Memory B cell (primary cell): ENCODE measurements at regions not wholly inside any gene's neighbourhood (a gene's known extent, or its start where the extent isn't known, plus 50 kb on each side); places are given as distances from the start of the nearest gene placed in this dataset.

ENCODE experiments used
- ATAC-seq: fragments of 150-1000 bp; cut with Tn5 transposase; 2 replicates; pipeline ENCODE4 v1.10.0; 2021; ENCODE audit warnings: low read depth, mild to moderate bottlenecking, moderate library complexity
- DNase-seq, 2 donors: peaks; one replicate each; pipeline ENCODE4 v3.0.0; 2022; ENCODE audit warnings: low spot score in 2 of 2
- H3K27ac Mint-ChIP-seq: one replicate; pipeline ENCODE4 v1.8.0; 2022; ENCODE audit warnings: mild to moderate bottlenecking, moderate library complexity, mixed read lengths
- H3K27me3 Mint-ChIP-seq: one replicate; pipeline ENCODE4 v1.8.0; 2022; ENCODE audit warnings: mixed read lengths
- H3K36me3 Mint-ChIP-seq: one replicate; pipeline ENCODE4 v1.8.0; 2022; ENCODE audit warnings: mild to moderate bottlenecking, mixed read lengths
- H3K4me1 Mint-ChIP-seq: one replicate; pipeline ENCODE4 v1.8.0; 2022; ENCODE audit warnings: mixed read lengths
- H3K4me3 Mint-ChIP-seq: one replicate; pipeline ENCODE4 v1.8.0; 2022; ENCODE audit warnings: mild to moderate bottlenecking, moderate library complexity, mixed read lengths
- H3K9me3 Mint-ChIP-seq: one replicate; pipeline ENCODE4 v1.8.0; 2022; ENCODE audit warnings: mixed read lengths

GRCh38 chr2:139296672-139297209, 516.6 kb upstream of the NXPH2 start:
- ATAC-seq, result no peak
- DNase-seq, result no peak
- Mint-ChIP-seq H3K27me3 (no peaks in the 10 kb centered on the region), H3K27ac (no peak overlapping the region), H3K36me3 (no peaks in the 10 kb centered on the region), H3K9me3 (peaks cover 5% of the 10 kb centered on the region), H3K4me1 (no peaks in the 10 kb centered on the region), H3K4me3 (no peak overlapping the region)

- Mint-ChIP-seq H3K4me3 (no peak overlapping the region), H3K27ac (no peak overlapping the region), H3K27me3 (no peaks in the 10 kb centered on the region), H3K36me3 (no peaks in the 10 kb centered on the region), H3K9me3 (peaks cover 3% of the 10 kb centered on the region), H3K4me1 (no peaks in the 10 kb centered on the region)
- DNase-seq, result no peak
- ATAC-seq, result no peak
Observed at GRCh38 chr2:139293992-139294548, 513.9 kb upstream of the NXPH2 start.

- DNase-seq (no peak), ATAC-seq (no peak)
- H3K27ac Mint-ChIP-seq, result no peak overlapping the region
- H3K4me3 Mint-ChIP-seq, result no peak overlapping the region
- H3K4me1 Mint-ChIP-seq, result no peaks in the 10 kb centered on the region
- peaks cover 8% of the 10 kb centered on the region for H3K9me3 Mint-ChIP-seq
- no peaks in the 10 kb centered on the region for H3K27me3 Mint-ChIP-seq
- no peaks in the 10 kb centered on the region for H3K36me3 Mint-ChIP-seq
Observed at GRCh38 chr2:139281124-139281523, 500.9 kb upstream of the NXPH2 start.

- ATAC-seq, result no peak
- Mint-ChIP-seq H3K36me3 (no peaks in the 10 kb centered on the region), H3K4me1 (no peaks in the 10 kb centered on the region), H3K9me3 (peaks cover 2% of the 10 kb centered on the region), H3K4me3 (no peak overlapping the region), H3K27me3 (no peaks in the 10 kb centered on the region), H3K27ac (no peak overlapping the region)
- DNase-seq, result no peak
Observed at GRCh38 chr2:139271879-139272278, 491.7 kb upstream of the NXPH2 start.

GRCh38 chr2:139271149-139271548, 491.0 kb upstream of the NXPH2 start:
- Mint-ChIP-seq H3K27ac (no peak overlapping the region), H3K9me3 (peaks cover 2% of the 10 kb centered on the region), H3K4me1 (no peaks in the 10 kb centered on the region), H3K27me3 (no peaks in the 10 kb centered on the region), H3K4me3 (no peak overlapping the region), H3K36me3 (no peaks in the 10 kb centered on the region)
- DNase-seq (no peak), ATAC-seq (no peak)

- Mint-ChIP-seq H3K27ac (no peak overlapping the region), H3K36me3 (no peaks in the 10 kb centered on the region), H3K4me1 (no peaks in the 10 kb centered on the region), H3K9me3 (peaks cover 6% of the 10 kb centered on the region), H3K4me3 (no peak overlapping the region), H3K27me3 (no peaks in the 10 kb centered on the region)
- no peak for DNase-seq
- no peak for ATAC-seq
Observed at GRCh38 chr2:139260052-139260430, 479.9 kb upstream of the NXPH2 start.

GRCh38 chr2:139259422-139260051, 479.3 kb upstream of the NXPH2 start:
- no peaks in the 10 kb centered on the region for H3K4me1 Mint-ChIP-seq
- ATAC-seq, result no peak
- H3K27me3 Mint-ChIP-seq, result no peaks in the 10 kb centered on the region
- H3K9me3 Mint-ChIP-seq, result peaks cover 6% of the 10 kb centered on the region
- no peak overlapping the region for H3K27ac Mint-ChIP-seq
- H3K4me3 Mint-ChIP-seq, result no peak overlapping the region
- no peaks in the 10 kb centered on the region for H3K36me3 Mint-ChIP-seq
- DNase-seq, result no peak

GRCh38 chr2:139241286-139241685, 461.1 kb upstream of the NXPH2 start:
- no peak for DNase-seq
- H3K9me3 Mint-ChIP-seq, result peaks cover 4% of the 10 kb centered on the region
- no peaks in the 10 kb centered on the region for H3K36me3 Mint-ChIP-seq
- H3K4me1 Mint-ChIP-seq, result no peaks in the 10 kb centered on the region
- ATAC-seq, result no peak
- H3K27ac Mint-ChIP-seq, result no peak overlapping the region
- no peaks in the 10 kb centered on the region for H3K27me3 Mint-ChIP-seq
- no peak overlapping the region for H3K4me3 Mint-ChIP-seq

- no peaks in the 10 kb centered on the region for H3K4me1 Mint-ChIP-seq
Observed at GRCh38 chr2:139237023-139237422, 456.8 kb upstream of the NXPH2 start.

GRCh38 chr2:139230881-139231280, 450.7 kb upstream of the NXPH2 start:
- Mint-ChIP-seq H3K27ac (no peak overlapping the region), H3K36me3 (no peaks in the 10 kb centered on the region), H3K9me3 (peaks cover 4% of the 10 kb centered on the region), H3K4me3 (no peak overlapping the region), H3K4me1 (no peaks in the 10 kb centered on the region), H3K27me3 (no peaks in the 10 kb centered on the region)
- ATAC-seq (no peak), DNase-seq (no peak)

More at GRCh38 chr2:139237023-139237422, 456.8 kb upstream of the NXPH2 start:
- Mint-ChIP-seq H3K27ac (no peak overlapping the region), H3K36me3 (no peaks in the 10 kb centered on the region), H3K27me3 (no peaks in the 10 kb centered on the region), H3K4me3 (no peak overlapping the region), H3K9me3 (peaks cover 5% of the 10 kb centered on the region)
- ATAC-seq (no peak), DNase-seq (no peak)

- no peak for DNase-seq
- H3K27ac Mint-ChIP-seq, result no peak overlapping the region
- H3K9me3 Mint-ChIP-seq, result peaks cover 2% of the 10 kb centered on the region
- no peaks in the 10 kb centered on the region for H3K36me3 Mint-ChIP-seq
- H3K27me3 Mint-ChIP-seq, result no peaks in the 10 kb centered on the region
- H3K4me3 Mint-ChIP-seq, result no peak overlapping the region
- no peaks in the 10 kb centered on the region for H3K4me1 Mint-ChIP-seq
- ATAC-seq, result no peak
Observed at GRCh38 chr2:139228276-139228675, 448.1 kb upstream of the NXPH2 start.

GRCh38 chr2:139225961-139226360, 445.8 kb upstream of the NXPH2 start:
- DNase-seq, result no peak
- Mint-ChIP-seq H3K4me3 (no peak overlapping the region), H3K4me1 (no peaks in the 10 kb centered on the region), H3K27me3 (no peaks in the 10 kb centered on the region), H3K27ac (no peak overlapping the region), H3K9me3 (peaks cover 2% of the 10 kb centered on the region), H3K36me3 (no peaks in the 10 kb centered on the region)
- no peak for ATAC-seq

- DNase-seq (no peak), ATAC-seq (no peak)
- Mint-ChIP-seq H3K27ac (no peak overlapping the region), H3K27me3 (no peaks in the 10 kb centered on the region), H3K4me1 (no peaks in the 10 kb centered on the region), H3K9me3 (peaks cover 2% of the 10 kb centered on the region), H3K36me3 (no peaks in the 10 kb centered on the region), H3K4me3 (no peak overlapping the region)
Observed at GRCh38 chr2:139218181-139218580, 438.0 kb upstream of the NXPH2 start.

- H3K4me3 Mint-ChIP-seq, result no peak overlapping the region
- no peaks in the 10 kb centered on the region for H3K27me3 Mint-ChIP-seq
- H3K4me1 Mint-ChIP-seq, result no peaks in the 10 kb centered on the region
- peaks cover 2% of the 10 kb centered on the region for H3K9me3 Mint-ChIP-seq
- DNase-seq (no peak), ATAC-seq (no peak)
- no peak overlapping the region for H3K27ac Mint-ChIP-seq
- no peaks in the 10 kb centered on the region for H3K36me3 Mint-ChIP-seq
Observed at GRCh38 chr2:139217641-139218040, 437.5 kb upstream of the NXPH2 start.

- Mint-ChIP-seq H3K9me3 (peaks cover 3% of the 10 kb centered on the region), H3K36me3 (no peaks in the 10 kb centered on the region), H3K27ac (no peak overlapping the region), H3K4me3 (no peak overlapping the region), H3K27me3 (no peaks in the 10 kb centered on the region), H3K4me1 (no peaks in the 10 kb centered on the region)
- DNase-seq (no peak), ATAC-seq (no peak)
Observed at GRCh38 chr2:139216435-139216834, 436.2 kb upstream of the NXPH2 start.
